ENCODE measurements at regions not wholly inside any gene's neighbourhood (a gene's known extent, or its start where the extent isn't known, plus 50 kb on each side); places are given as distances from the start of the nearest gene placed in this dataset.

- no peak for TF ChIP-seq FOXP2 (optimal IDR thresholded peaks at IDR 0.05; ENCODE audit: borderline replicate concordance, extremely low read depth, extremely low read length, insufficient read depth)
- TF ChIP-seq POLR2AphosphoS5 (IDR thresholded peaks at IDR 0.05; ENCODE audit: low read depth, low read length) = no peak
- no peak for TF ChIP-seq TAF1 (IDR thresholded peaks at IDR 0.05; ENCODE audit: borderline replicate concordance, insufficient read depth, low read length)
- no peak for TF ChIP-seq REST (IDR thresholded peaks at IDR 0.05; ENCODE audit: insufficient read depth in 1 of 2, low read depth in 2 of 2, low read length in 2 of 2)
- no peak for TF ChIP-seq SIN3A (IDR thresholded peaks at IDR 0.05; ENCODE audit: borderline replicate concordance, insufficient read depth, low read length)
Observed at GRCh38 chr9:105842023-105842644, 147.8 kb downstream of the TMEM38B start.

DNA sequence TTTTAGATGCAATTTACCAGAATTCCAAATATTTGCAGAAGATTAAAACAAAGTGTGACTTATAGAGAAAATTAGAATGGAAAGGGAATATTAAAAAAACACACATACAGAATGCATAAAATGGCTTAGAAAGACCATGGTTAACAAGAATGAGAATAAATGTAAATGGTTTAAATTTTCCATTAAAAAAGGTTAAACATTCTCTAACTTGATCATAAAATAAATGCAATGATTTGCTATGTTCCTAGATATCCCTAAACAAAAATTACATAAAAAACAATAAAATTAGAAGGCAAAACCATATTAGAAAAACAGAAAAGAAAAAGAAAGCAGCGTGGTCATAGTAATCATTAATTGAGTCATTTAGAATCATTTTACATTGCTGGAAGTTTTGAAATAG lies 152.5 kb downstream of the TMEM38B start:
- TF ChIP-seq TAF1 (IDR thresholded peaks at IDR 0.05; ENCODE audit: borderline replicate concordance, insufficient read depth, low read length) (no peak), SIN3A (IDR thresholded peaks at IDR 0.05; ENCODE audit: borderline replicate concordance, insufficient read depth, low read length) (no peak), FOXP2 (optimal IDR thresholded peaks at IDR 0.05; ENCODE audit: borderline replicate concordance, extremely low read depth, extremely low read length, insufficient read depth) (no peak), REST (IDR thresholded peaks at IDR 0.05; ENCODE audit: insufficient read depth in 1 of 2, low read depth in 2 of 2, low read length in 2 of 2) (no peak), POLR2AphosphoS5 (IDR thresholded peaks at IDR 0.05; ENCODE audit: low read depth, low read length) (no peak)

DNA sequence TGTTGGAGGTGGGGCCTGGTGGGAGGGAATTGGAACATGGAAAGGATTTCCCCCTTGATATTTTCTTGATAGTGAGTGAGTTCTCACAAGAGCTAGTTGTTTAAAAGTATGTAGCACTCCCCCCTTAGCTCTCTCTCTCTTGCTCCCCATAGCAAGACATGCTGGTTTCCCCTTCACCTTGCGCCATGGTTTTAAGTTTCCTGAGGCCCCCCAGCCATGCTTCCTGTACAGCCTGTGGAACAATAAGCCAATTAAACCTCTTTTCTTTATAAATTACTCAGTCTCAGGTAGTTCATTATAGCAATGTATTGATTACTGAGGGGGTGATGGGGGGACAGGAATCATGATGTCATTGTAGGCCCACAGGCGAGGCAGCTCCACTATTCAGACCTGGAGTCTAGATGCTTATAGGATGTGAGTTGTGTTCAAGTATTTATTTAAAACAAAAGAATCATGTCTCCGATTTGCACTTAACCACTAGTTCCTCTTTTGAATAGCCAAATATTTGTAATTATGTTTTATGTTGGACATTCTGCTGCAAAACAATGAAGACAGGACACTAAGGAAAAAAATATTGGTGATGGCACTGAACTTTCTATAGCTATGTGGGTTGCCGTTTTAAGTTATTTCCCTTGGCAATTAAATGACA lies 156.6 kb downstream of the TMEM38B start:
- TF ChIP-seq TAF1 (IDR thresholded peaks at IDR 0.05; ENCODE audit: borderline replicate concordance, insufficient read depth, low read length) (no peak), FOXP2 (optimal IDR thresholded peaks at IDR 0.05; ENCODE audit: borderline replicate concordance, extremely low read depth, extremely low read length, insufficient read depth) (no peak), POLR2AphosphoS5 (IDR thresholded peaks at IDR 0.05; ENCODE audit: low read depth, low read length) (no peak), SIN3A (IDR thresholded peaks at IDR 0.05; ENCODE audit: borderline replicate concordance, insufficient read depth, low read length) (no peak), REST (IDR thresholded peaks at IDR 0.05; ENCODE audit: insufficient read depth in 1 of 2, low read depth in 2 of 2, low read length in 2 of 2) (no peak)

DNA sequence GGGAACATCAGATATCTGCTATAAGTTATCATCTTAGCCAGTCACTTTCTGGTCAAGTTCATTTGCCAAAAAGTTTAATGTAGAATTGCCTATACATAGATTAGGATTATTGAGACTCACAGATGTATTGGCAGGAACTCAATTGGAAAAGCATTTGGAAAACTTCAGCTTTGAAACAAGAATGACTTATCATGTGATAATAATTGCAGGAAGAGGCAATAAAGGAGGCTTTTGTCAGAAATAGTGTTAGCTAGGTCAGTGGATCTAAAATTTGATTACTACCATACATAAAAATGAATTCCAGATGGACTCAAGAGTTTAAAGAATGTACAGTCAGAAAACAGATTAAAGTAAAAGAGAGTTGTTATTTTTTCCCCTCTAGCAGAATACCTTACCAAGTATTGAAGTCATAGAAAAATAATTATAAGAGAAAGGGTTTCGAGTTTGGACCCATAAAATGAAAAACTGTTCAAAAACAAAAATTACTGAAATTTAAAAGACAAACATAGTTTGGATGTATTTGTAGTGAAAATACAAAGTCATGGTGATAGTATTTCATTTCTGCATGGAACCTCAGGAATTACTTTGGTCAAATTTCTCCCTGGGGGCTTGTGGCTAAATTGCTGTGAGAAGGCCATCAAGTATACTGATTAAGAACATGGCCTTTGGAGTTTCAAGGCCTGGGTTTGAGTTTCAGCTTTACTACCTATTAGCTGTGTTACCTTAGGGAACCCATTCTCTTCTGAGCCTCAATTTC lies 159.9 kb downstream of the TMEM38B start:
- TF ChIP-seq POLR2AphosphoS5 (IDR thresholded peaks at IDR 0.05; ENCODE audit: low read depth, low read length) (no peak), REST (IDR thresholded peaks at IDR 0.05; ENCODE audit: insufficient read depth in 1 of 2, low read depth in 2 of 2, low read length in 2 of 2) (no peak), TAF1 (IDR thresholded peaks at IDR 0.05; ENCODE audit: borderline replicate concordance, insufficient read depth, low read length) (no peak), FOXP2 (optimal IDR thresholded peaks at IDR 0.05; ENCODE audit: borderline replicate concordance, extremely low read depth, extremely low read length, insufficient read depth) (no peak), SIN3A (IDR thresholded peaks at IDR 0.05; ENCODE audit: borderline replicate concordance, insufficient read depth, low read length) (no peak)

Data from PFSK-1 (cell line).